Activated CD4-positive, alpha-beta memory T cell treated with anti-CD3 and anti-CD28 coated beads, Interleukin-2, amount 10 ng/mL, durations not matched to agents 7 days and 5 days (primary cell): ENCODE measurements at regions not wholly inside any gene's neighbourhood (a gene's known extent, or its start where the extent isn't known, plus 50 kb on each side); places are given as distances from the start of the nearest gene placed in this dataset.
"Not testable (repeated sequence)": the region's sequence is repeated elsewhere in the genome, so short reads cannot be mapped to it uniquely, and the experiment has no call there.

Source experiments
- CTCF ChIA-PET: fragments of 350-600 bp; sonication (Branson Sonifier 250); formaldehyde crosslinking; loops from one replicate; lab custom pipeline; 2021; ENCODE audit warnings: antibody characterized with exemption, inconsistent platforms; lab: Charles Lee
- POLR2A ChIA-PET: fragments of 350-600 bp; sonication (Branson Sonifier 250); formaldehyde crosslinking; loops from one replicate; lab custom pipeline; 2021; ENCODE audit warnings: antibody characterized with exemption; lab: Charles Lee
- DNase-seq: peaks from one replicate; pipeline ENCODE4 v3.0.0-alpha.2; 2020
- H3K27ac Mint-ChIP-seq: one replicate; pipeline ENCODE4 v1.8.0; 2021; ENCODE audit warnings: mild to moderate bottlenecking, mixed read lengths
- H3K27me3 Mint-ChIP-seq: one replicate; pipeline ENCODE4 v1.8.0; 2021; ENCODE audit warnings: mixed read lengths
- H3K36me3 Mint-ChIP-seq: one replicate; pipeline ENCODE4 v1.8.0; 2021; ENCODE audit warnings: low read depth, mixed read lengths
- H3K4me1 Mint-ChIP-seq: one replicate; pipeline ENCODE4 v1.8.0; 2021; ENCODE audit warnings: mixed read lengths
- H3K4me3 Mint-ChIP-seq: one replicate; pipeline ENCODE4 v1.8.0; 2021; ENCODE audit warnings: mild to moderate bottlenecking, mixed read lengths
- H3K9me3 Mint-ChIP-seq: one replicate; pipeline ENCODE4 v1.8.0; 2021; ENCODE audit warnings: mixed read lengths

GRCh38 chr3:140859592-140860336, 81.9 kb upstream of the SLC25A36 start:
- no peak overlapping the region for H3K27ac Mint-ChIP-seq
- CTCF ChIA-PET: no interaction called here
- H3K9me3 Mint-ChIP-seq: no peaks in the 10 kb centered on the region
- H3K4me3 Mint-ChIP-seq: no peak overlapping the region
- DNase-seq: no peak
- POLR2A ChIA-PET: no interaction called here
- no peaks in the 10 kb centered on the region for H3K36me3 Mint-ChIP-seq
- no peaks in the 10 kb centered on the region for H3K4me1 Mint-ChIP-seq
- peaks cover 4% of the 10 kb centered on the region for H3K27me3 Mint-ChIP-seq

GRCh38 chr3:140863580-140864009, 78.0 kb upstream of the SLC25A36 start:
- ChIA-PET POLR2A (no interaction called here), CTCF (no interaction called here)
- H3K27me3 Mint-ChIP-seq: peaks cover 11% of the 10 kb centered on the region
- no peaks in the 10 kb centered on the region for H3K4me1 Mint-ChIP-seq
- H3K36me3 Mint-ChIP-seq: no peaks in the 10 kb centered on the region
- no peak overlapping the region for H3K4me3 Mint-ChIP-seq
- DNase-seq: peak; percentile 35
- H3K9me3 Mint-ChIP-seq: no peaks in the 10 kb centered on the region
- no peak overlapping the region for H3K27ac Mint-ChIP-seq

GRCh38 chr3:140870351-140870750, 71.3 kb upstream of the SLC25A36 start:
- Mint-ChIP-seq H3K27me3 (peaks cover 9% of the 10 kb centered on the region), H3K36me3 (no peaks in the 10 kb centered on the region), H3K9me3 (no peaks in the 10 kb centered on the region), H3K4me3 (no peak overlapping the region), H3K27ac (no peak overlapping the region), H3K4me1 (no peaks in the 10 kb centered on the region)
- DNase-seq: no peak
- ChIA-PET CTCF (no interaction called here), POLR2A (no interaction called here)

GRCh38 chr3:140871022-140871421, 70.6 kb upstream of the SLC25A36 start:
- peaks cover 9% of the 10 kb centered on the region for H3K27me3 Mint-ChIP-seq
- no peak overlapping the region for H3K4me3 Mint-ChIP-seq
- H3K4me1 Mint-ChIP-seq: no peaks in the 10 kb centered on the region
- DNase-seq: no peak
- H3K9me3 Mint-ChIP-seq: no peaks in the 10 kb centered on the region
- no peaks in the 10 kb centered on the region for H3K36me3 Mint-ChIP-seq
- H3K27ac Mint-ChIP-seq: no peak overlapping the region
- ChIA-PET POLR2A (no interaction called here), CTCF (no interaction called here)

GRCh38 chr3:140872165-140872564, 69.5 kb upstream of the SLC25A36 start:
- H3K27me3 Mint-ChIP-seq, CTCF ChIA-PET, H3K9me3 Mint-ChIP-seq, DNase-seq, H3K4me1 Mint-ChIP-seq, H3K27ac Mint-ChIP-seq, POLR2A ChIA-PET, H3K4me3 Mint-ChIP-seq, H3K36me3 Mint-ChIP-seq: not testable (repeated sequence)

GRCh38 chr3:140883428-140884040, 58.1 kb upstream of the SLC25A36 start:
- Mint-ChIP-seq H3K4me3 (no peak overlapping the region), H3K4me1 (no peaks in the 10 kb centered on the region), H3K9me3 (peaks cover 2% of the 10 kb centered on the region), H3K36me3 (no peaks in the 10 kb centered on the region), H3K27me3 (no peaks in the 10 kb centered on the region), H3K27ac (no peak overlapping the region)
- CTCF ChIA-PET: interaction anchor here (0.8 kb wide), 1 partner anchor 13 kb away, joined by 3 read pairs; no protein-coding TSS in a partner anchor
- POLR2A ChIA-PET: no interaction called here
- no peak for DNase-seq

GRCh38 chr3:140885697-140886096, 55.9 kb upstream of the SLC25A36 start:
- H3K4me1 Mint-ChIP-seq, H3K27me3 Mint-ChIP-seq, DNase-seq, POLR2A ChIA-PET, H3K36me3 Mint-ChIP-seq, H3K4me3 Mint-ChIP-seq, H3K27ac Mint-ChIP-seq, H3K9me3 Mint-ChIP-seq, CTCF ChIA-PET: not testable (repeated sequence)
